ENCODE measurements at regions not wholly inside any gene's neighbourhood (a gene's known extent, or its start where the extent isn't known, plus 50 kb on each side); places are given as distances from the start of the nearest gene placed in this dataset.

DNA sequence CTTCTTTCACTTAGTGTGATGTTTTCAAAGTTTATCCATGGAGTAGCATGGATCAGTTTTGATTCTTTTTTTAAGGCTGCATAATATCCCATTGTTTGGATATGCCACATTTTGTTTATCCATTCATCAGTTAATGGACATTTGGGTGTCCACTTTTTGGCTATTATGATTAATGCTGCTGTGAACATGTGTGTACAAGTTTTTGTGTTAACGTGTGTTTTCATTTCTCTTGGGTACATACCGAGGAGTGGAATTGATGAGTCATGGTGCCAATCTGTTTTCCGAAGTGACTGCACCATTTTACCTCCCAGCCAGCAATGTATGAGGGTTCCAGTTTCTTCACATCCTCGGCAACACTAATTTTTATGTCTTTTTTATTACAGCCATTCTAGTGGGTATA, 78.4 kb upstream of the CCDC28A start:
- TF ChIP-seq, protein P1, sequence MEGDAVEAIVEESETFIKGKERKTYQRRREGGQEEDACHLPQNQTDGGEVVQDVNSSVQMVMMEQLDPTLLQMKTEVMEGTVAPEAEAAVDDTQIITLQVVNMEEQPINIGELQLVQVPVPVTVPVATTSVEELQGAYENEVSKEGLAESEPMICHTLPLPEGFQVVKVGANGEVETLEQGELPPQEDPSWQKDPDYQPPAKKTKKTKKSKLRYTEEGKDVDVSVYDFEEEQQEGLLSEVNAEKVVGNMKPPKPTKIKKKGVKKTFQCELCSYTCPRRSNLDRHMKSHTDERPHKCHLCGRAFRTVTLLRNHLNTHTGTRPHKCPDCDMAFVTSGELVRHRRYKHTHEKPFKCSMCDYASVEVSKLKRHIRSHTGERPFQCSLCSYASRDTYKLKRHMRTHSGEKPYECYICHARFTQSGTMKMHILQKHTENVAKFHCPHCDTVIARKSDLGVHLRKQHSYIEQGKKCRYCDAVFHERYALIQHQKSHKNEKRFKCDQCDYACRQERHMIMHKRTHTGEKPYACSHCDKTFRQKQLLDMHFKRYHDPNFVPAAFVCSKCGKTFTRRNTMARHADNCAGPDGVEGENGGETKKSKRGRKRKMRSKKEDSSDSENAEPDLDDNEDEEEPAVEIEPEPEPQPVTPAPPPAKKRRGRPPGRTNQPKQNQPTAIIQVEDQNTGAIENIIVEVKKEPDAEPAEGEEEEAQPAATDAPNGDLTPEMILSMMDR (IDR thresholded peaks at IDR 0.05) = no peak
- TF ChIP-seq POLR2A (IDR thresholded peaks at IDR 0.05) = no peak
